ENCODE measurements at regions not wholly inside any gene's neighbourhood (a gene's known extent, or its start where the extent isn't known, plus 50 kb on each side); places are given as distances from the start of the nearest gene placed in this dataset.
"Not testable (repeated sequence)": the region's sequence is repeated elsewhere in the genome, so short reads cannot be mapped to it uniquely, and the experiment has no call there.

- no peak for DNase-seq (ENCODE audit: low read depth)
Measured at GRCh38 chr4:177802661-177803060, 360.4 kb upstream of the AGA start.

- DNase-seq (ENCODE audit: low read depth) = no peak
Measured at GRCh38 chr4:177803151-177803550, 360.9 kb upstream of the AGA start.

- DNase-seq (ENCODE audit: low read depth) = no peak
Measured at GRCh38 chr4:177809791-177810190, 367.6 kb upstream of the AGA start.

- no peak for DNase-seq (ENCODE audit: low read depth)
Measured at GRCh38 chr4:177810220-177810619, 368.0 kb upstream of the AGA start.

- not testable (repeated sequence) for DNase-seq (ENCODE audit: low read depth)
Measured at GRCh38 chr4:177818392-177818791, 376.2 kb upstream of the AGA start.

- no peak for DNase-seq (ENCODE audit: low read depth)
Measured at GRCh38 chr4:177826973-177827372, 384.7 kb upstream of the AGA start.

GRCh38 chr4:177841258-177841657 lies 399.0 kb upstream of the AGA start:
- no peak for DNase-seq (ENCODE audit: low read depth)

GRCh38 chr4:177853229-177853628 lies 411.0 kb upstream of the AGA start:
- DNase-seq (ENCODE audit: low read depth) = no peak

GRCh38 chr4:177855507-177856197 lies 413.4 kb upstream of the AGA start:
- no peak for DNase-seq (ENCODE audit: low read depth)

- DNase-seq (ENCODE audit: low read depth) = no peak
Measured at GRCh38 chr4:177860171-177860570, 417.9 kb upstream of the AGA start.

GRCh38 chr4:177861551-177862094 lies 419.4 kb upstream of the AGA start:
- DNase-seq (ENCODE audit: low read depth) = no peak

- no peak for DNase-seq (ENCODE audit: low read depth)
Measured at GRCh38 chr4:177862541-177863176, 420.4 kb upstream of the AGA start.

GRCh38 chr4:177879851-177880250 lies 437.6 kb upstream of the AGA start:
- no peak for DNase-seq (ENCODE audit: low read depth)

- no peak for DNase-seq (ENCODE audit: low read depth)
Measured at GRCh38 chr4:177895136-177895535, 452.9 kb upstream of the AGA start.

GRCh38 chr4:177901786-177902185 lies 459.5 kb upstream of the AGA start:
- DNase-seq (ENCODE audit: low read depth) = no peak

GRCh38 chr4:177902386-177902785 lies 460.1 kb upstream of the AGA start:
- DNase-seq (ENCODE audit: low read depth) = no peak

GRCh38 chr4:177907736-177908424 lies 465.6 kb upstream of the AGA start:
- no peak for DNase-seq (ENCODE audit: low read depth)

- DNase-seq (ENCODE audit: low read depth) = no peak
Measured at GRCh38 chr4:177921715-177922114, 479.5 kb upstream of the AGA start.

GRCh38 chr4:177923888-177924287 lies 481.7 kb upstream of the AGA start:
- DNase-seq (ENCODE audit: low read depth) = no peak

- no peak for DNase-seq (ENCODE audit: low read depth)
Measured at GRCh38 chr4:177937041-177937440, 494.8 kb upstream of the AGA start.

GRCh38 chr4:177938226-177938625 lies 496.0 kb upstream of the AGA start:
- no peak for DNase-seq (ENCODE audit: low read depth)

- DNase-seq (ENCODE audit: low read depth) = no peak
Measured at GRCh38 chr4:177945268-177945667, 503.0 kb upstream of the AGA start.

GRCh38 chr4:177947607-177948006 lies 505.4 kb upstream of the AGA start:
- DNase-seq (ENCODE audit: low read depth) = no peak

Measured in CMK (cell line).